ENCODE measurements at regions not wholly inside any gene's neighbourhood (a gene's known extent, or its start where the extent isn't known, plus 50 kb on each side); places are given as distances from the start of the nearest gene placed in this dataset.
"Not testable (repeated sequence)": the region's sequence is repeated elsewhere in the genome, so short reads cannot be mapped to it uniquely, and the experiment has no call there.

DNA sequence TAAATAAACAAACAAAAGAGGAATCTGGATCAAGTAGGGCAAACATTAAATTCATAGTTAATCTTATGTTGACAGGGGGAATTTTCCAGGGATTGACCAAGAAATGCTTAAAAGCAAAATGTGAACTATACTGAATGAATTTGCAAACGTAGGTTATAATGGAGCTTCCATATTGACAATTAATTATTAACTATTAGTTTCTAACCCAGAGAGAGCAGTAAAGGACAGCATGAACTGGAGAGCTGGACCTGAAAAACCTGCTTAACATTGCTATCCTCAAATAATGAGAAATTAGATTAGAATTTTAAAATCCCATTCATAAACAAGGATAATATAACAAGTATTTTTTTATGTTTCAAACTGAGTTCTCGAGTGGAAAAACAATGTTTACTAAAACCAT is 1089.6 kb downstream of the DNAJB9 start:
- DNase-seq, result no peak

DNA sequence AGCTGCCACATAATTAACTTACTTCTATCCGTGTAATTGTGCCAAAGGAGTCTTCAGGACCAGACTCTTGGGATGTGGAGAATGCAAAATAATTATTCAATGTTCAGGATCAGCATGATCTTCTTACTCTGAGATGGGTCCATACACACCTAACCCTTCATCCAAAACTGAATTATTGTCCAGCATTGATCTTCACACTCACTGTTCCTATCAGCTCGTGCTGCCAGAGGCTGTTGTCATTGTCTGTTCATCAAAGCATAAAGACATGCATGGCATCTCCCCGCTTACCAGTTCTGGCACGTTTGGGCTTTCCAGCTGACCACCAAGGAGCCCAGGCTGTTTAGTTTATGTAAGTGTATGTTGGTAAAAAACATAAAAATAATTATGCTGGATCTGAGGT is 1090.7 kb downstream of the DNAJB9 start:
- DNase-seq, result no peak

DNA sequence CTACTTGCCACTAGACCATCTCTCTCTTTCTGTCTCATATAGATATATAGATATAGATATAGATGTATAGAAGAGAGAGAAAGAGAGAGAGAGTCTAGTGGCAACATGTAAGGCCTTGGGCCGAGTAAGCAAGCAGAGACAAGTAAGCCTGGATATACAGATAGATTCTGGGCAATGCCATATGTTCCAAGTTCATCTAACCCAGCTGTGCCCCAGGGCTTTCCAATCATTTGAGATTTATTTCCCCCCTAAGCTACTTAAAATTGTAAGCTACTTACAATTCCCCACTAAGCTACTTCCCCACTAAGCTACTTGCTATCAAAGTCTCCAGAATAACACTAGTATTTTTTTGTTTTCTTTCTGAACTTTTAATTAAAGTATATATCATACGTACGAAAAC is 1094.1 kb downstream of the DNAJB9 start:
- DNase-seq, result no peak

DNA sequence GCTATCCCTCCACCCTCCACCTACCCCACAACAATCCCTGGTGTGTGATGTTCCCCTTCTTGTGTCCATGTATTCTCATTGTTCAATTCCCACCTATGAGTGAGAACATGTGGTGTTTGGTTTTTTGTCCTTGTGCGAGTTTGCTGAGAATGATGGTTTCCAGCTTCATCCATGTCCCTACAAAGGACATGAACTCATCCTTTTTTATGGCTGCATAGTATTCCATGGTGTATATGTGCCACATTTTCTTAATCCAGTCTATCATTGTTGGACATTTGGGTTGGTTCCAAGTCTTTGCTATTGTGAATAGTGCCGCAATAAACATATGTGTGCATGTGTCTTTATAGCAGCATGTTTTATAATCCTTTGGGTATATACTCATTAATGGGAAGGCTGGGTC is 1117.6 kb downstream of the DNAJB9 start:
- not testable (repeated sequence) for DNase-seq

DNA sequence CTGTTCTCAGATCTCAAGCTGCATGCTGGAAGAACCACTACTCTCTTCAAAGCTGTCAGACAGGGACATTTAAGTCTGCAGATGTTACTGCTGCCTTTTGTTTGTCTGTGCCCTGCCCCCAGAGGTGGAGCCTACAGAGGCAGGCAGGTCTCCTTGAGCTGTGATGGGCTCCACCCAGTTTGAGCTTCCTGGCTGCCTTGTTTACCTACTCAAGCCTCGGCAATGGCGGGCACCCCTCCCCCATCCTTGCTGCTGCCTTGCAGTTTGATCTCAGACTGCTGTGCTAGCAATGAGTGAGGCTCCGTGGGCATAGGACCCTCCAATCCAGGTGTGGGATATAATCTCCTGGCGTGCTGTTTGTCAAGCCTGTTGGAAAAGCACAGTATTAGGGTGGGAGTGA is 1122.9 kb downstream of the DNAJB9 start:
- DNase-seq, result not testable (repeated sequence)

DNA sequence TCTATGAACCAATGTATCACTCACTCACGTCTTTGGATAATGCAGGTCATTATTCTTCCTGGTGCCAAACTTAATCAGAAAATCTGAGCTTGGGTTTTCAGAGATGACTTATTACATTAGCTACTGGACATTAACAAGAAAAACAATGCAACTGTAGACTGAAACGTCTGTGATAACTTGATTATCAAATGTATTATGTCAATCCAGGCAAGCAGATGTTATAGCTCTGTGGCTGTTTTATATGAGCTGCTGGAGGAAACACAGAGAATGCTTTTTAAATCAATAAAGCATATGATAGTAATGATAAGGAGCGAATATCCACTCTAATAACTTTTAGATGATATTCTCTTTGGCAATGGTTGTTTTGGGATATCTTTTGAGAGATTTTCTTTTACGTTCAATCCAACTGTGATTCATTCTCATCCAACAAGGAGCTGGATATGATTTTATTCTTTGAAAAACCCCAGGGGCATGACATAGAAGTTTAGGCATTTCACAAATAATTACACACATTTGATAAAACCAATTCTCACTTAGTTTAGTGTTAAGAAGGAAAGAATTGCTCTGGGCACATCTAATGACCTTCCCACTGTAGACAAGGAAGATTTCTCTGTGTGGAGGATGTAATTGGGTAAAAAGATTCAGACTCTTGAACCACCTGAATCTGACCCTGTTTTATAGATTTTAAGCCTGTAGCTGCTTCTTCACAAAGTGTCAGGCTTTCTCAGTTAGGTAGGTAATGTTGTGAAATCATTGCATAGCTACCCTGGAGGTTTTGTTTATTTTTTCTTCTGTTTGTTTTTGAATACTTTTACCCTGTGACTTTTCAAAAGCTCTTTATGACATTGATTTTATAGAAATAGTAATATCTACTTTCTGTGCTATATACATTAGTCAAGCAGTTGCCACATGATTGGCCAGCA is 1124.7 kb downstream of the DNAJB9 start:
- no peak for DNase-seq

DNA sequence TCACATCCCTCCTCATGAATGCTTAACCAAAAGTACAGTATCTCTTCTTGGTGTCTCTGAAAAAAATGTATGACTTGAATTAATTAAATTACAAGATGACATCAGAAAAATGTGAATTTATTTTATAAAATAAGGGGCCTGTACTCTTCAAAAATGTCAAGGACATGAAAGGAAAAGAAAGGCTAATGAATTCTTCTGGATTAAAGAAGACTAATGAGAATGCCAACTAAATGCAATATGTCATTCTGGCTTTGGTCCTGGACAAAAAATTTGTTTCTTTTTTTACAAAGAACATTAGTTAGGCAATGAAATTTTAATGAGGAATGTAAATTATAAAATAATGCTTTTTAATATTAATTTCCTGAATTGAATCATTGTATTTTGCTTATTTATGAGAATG is 1125.7 kb downstream of the DNAJB9 start:
- no peak for DNase-seq

DNA sequence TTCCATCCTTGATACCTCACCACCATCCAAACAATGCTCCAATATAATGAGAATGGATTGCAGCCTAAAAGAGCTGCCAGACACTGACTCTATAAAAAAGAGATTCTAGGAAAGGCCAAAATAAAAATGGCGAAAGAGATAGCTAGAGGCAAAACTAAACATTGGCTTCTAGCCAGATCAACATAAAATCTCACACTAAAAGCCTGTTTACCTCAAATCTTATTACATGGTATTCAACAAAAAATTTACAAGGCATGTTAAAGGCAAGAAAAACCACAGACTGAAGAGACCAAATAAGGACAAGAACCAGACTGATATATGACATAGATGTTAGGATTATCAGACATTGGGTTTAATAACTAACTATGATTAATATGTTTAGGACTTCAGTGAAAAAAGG is 1127.0 kb downstream of the DNAJB9 start:
- no peak for DNase-seq

DNA sequence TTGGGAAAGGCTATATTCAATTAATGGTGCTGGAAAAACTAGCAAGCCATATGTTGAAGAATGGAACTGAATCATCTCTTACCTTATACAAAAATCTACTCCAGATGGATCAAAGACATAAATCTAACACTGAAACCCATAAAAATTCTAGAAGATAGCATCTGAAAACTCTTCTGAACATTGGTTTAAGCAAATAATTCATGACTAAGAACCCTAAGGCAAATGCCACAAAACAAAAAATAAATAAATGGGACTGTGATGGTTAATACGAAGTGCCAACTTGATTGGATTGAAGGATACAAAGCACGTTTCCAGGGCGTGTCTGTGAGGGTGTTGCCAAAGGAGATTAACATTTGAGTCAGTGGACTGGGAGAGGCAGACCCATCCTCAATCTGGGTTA is 1130.0 kb downstream of the DNAJB9 start:
- no peak for DNase-seq

DNA sequence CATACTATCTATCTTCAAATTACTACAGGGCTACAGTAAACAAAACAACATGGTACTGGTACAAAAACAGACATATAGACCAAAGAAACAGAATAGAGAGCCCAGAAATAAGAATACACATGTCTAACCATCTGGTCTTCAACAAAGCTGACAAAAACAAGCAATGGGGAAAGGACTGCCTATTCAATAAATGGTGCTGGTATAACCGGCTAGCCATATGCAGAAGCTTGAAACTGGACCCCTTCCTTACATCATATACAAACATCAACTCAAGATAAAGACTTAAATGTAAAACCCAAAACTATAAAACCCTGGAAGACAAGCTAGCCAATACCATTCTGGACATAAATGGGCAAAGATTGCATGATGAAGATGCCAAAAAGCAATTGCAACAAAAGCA is 1143.7 kb downstream of the DNAJB9 start:
- DNase-seq, result no peak

DNA sequence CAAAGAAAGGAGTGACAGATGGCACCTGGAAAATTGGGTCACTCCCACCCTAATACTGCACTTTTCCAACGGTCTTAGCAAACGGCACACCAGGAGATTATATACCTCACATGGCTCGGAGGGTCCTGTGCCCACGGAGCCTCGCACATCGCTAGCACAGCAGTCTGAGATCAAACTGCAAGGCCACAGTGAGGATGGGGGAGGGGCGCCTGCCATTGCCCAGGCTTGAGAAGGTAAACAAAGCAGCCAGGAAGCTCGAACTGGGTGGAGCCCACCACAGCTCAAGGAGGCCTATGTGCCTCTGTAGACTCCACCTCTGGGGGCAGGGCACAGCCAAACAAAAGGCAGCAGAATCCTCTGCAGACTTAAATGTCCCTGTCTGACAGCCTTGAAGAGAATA is 1149.7 kb downstream of the DNAJB9 start:
- DNase-seq, result not testable (repeated sequence)

DNA sequence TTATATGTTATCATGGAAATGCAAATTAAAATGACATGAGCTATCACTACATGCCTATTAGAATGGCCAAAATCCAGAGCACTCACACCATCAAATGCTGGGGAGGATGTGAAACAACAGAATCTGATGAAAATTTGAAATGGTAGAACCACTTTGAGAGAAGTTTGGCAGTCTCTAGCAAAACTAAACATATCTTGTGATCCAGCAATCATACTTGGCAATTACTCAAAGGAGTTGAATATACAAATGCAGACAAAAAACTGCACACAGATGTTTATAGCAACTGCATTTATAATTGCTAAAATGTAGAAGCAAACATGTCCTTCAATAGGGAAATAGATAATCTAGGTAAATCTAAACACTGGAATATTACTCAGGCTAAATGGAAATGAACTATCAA is 1164.9 kb downstream of the DNAJB9 start:
- no peak for DNase-seq

DNA sequence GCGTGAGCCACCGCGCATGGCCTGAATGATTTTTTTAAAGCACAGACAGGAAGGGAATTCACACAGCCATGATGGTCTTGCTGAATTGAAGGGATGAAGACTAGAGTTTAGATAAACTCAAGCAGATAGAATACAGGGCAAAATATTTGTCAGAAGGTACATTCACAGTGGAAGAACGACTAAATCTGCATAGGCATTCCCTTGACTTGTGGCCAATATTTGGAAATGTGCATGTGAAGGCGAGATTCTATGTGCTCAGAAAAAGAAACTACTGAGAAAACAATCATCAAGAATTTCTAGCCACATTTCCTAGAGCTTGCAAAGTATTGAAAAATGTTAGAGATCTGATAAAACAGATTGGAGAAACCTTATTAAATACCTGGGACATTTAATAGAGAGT is 1166.2 kb downstream of the DNAJB9 start:
- no peak for DNase-seq

DNA sequence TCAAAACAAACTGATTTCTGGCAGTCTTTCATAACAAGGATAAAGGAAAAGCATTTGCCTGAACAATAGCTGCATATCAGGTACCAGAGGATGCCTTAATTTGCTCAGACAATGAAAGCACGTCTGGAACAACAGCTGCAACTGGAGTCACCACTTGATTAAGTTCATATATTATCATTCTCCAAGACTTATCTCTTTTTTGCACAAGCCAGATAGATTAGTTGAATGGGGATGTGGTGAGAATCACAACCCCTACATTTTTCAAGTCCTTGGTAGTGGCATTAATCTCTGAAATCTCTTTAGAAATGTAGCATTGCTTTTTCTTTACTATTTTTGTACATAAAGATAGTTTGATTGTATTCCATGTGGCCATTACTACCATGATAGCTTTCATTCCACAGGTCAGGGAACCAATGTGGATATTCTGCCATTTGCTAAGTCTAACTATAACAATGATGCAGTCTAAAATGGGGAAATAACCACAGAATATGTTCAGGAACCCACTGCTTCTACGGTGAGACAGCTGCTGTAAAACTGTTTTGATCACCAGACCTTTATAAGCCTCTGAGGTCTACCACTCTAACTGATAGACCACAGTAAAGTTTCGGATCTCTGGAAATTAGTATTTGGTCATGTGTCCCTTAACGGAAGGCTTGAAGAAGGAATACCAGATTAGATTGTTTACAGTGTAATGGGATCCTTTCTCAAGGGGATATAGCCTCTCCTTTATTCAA is 1176.2 kb downstream of the DNAJB9 start:
- no peak for DNase-seq

DNA sequence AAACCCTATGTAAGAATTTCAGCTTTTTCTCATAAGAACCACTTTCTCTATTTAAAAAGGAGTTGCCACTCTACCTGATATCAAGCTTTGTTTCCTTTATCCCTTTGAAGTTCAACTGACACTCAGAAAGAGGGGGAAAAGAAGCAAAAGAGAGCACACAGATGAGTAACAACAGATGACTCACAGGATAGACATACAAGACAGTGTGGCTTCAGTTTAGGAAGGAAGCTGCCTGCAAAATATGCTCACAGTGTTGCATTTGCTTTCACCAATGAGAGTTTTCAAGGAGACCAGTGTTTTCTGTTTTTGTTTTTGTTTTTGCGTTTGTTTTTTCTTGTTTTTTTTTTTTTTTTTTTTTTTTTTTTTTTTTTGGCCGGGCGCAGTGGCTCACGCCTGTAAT is 1181.6 kb downstream of the DNAJB9 start:
- DNase-seq, result peak; percentile 46

DNA sequence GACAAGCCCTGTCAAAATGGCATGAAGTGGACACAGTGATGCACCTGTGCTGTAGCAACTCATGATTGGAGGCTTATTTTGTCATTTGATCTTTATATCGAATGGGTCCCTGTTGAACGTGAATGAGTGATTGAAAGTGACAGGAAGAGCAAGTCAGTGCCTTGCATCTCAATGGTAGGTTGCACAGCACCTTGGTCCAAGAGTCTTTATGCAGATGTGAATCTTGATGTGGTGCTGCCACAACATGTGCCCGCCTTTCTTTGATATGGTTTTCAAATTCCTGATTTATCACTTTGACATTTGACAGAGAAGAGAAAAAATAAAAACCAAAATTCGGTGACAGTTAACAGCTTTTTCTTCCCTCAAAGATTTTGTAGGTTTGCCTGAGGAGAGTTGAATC is 1182.4 kb downstream of the DNAJB9 start:
- no peak for DNase-seq

DNA sequence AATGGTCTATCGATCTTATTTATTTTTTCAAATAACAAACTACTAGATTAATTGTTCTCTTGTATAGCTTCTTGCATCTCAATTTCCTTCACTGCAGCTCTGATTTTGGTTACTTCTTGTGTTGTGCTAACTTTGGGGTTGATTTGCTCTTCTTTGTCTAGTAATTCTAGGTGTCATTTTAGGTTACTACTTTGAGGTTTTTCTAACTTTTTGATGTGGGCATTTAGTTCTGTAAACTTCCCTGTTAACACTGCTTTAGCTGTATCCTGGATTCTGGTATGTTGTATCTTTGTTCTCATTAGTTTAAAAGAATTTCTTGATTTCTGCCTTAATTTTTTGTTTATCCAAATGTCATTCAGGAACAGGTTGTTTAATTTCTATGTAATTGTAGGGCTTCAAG is 1188.0 kb downstream of the DNAJB9 start:
- no peak for DNase-seq

DNA sequence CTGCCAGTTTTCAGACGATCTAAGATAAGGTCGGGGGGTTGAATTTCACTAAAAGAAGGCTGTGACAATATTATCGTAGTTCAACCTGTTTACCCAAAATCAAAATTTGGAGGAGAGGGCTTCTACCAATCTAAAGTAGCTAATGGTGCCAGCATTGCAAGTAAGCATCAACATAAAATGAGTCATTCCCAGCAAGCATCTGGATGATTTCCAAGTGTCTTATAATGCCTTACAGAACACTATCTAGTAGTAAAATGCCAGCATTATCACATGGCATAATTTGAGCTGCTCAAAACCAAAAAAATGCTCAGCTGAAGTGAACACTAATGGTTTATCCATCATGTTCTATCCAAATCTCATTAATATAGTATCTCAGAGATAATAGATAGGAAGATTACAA is 1193.9 kb downstream of the DNAJB9 start:
- no peak for DNase-seq

DNA sequence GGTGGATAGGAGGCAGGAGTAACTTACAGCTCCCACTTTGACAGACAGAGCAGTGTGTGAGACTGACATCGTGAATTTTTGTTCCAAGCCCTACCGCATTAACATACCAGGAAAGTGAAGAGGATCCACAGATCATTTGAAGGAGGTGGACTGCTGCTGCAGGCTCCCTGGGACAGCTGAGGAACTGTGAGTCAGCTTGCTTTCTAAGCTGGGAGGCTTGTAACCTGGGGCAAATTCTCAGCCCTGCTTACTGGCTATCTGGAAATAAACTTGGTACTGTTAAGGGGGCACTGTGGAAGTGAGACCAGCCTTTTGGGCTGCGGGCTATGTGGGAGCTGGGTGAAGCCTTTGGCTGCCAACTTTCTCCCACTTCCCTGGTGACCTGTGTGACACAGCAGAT is 1202.5 kb downstream of the DNAJB9 start:
- no peak for DNase-seq

DNA sequence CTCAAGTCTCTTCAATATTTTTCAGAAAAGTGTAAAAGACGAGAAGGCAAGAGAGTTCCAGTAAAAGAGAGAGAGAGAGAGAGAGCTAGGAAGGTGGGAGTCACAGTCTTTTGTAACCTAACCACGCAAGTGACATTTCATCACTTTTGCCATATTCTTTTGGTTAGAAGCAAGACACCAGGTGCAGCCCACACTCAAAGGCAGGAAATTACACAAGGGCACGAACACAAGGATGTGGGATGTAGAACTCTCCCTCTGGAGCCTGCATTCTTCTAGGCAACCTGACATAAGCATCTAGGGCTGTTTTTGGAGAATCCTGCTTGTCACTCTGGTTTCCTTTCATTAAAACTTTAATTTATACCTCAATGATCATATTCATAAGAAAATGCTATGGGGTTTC is 1213.1 kb downstream of the DNAJB9 start:
- no peak for DNase-seq

DNA sequence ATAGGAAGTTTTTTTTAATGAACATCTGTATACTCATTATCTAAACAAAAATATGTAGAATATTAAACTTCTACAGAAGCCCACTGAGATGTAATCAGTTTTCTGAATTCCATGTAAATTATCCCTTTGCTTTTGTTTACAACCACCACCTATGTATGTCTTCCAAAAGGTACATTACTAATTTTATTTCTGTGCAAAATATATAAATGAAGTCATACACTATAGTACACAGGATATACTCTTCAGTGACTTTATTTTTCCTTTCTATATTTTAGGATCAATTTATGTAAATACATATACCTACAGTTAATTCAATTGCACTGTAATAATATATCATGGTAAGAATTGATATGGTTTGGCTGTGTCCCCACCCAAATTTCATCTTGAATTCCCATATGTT is 1236.9 kb downstream of the DNAJB9 start:
- no peak for DNase-seq

DNA sequence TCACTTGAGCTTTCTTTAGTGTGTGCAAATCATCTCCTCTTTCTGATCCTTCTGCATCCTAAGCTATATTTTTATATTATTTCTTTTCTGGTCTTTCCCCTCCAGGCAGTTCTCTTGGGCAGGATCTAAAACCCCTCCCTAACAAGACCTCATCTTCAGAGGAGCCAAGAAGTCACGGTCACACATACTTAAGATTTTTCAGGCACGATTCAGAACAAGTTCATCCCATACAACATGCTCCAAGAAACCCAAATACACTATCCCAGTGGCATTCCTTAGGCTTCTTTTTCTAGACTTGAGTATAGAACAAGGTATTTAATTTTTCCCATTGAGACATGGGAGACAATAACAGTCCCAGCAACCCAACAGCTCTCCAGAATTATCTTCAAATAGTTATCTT is 1251.5 kb downstream of the DNAJB9 start:
- peak; percentile 15 for DNase-seq

DNA sequence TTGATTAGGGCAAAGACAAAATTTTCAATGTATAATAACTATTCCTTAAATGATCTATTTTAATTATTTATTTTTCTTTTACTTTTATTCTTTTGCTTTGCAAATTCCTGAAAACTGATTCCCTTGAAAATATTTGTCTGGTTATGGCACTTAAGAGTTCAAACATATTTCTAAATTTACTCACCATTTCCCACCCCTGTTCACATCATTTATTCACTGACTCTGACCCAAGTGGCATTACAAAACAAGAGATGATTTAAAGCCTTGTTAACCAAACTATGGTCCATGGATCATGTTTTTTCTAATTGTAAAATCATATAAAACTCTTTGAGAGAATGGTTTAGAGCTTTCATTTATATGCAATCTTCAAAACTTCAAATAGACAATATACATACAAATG is 1256.1 kb upstream of the LRRN3 start:
- DNase-seq, result no peak

DNA sequence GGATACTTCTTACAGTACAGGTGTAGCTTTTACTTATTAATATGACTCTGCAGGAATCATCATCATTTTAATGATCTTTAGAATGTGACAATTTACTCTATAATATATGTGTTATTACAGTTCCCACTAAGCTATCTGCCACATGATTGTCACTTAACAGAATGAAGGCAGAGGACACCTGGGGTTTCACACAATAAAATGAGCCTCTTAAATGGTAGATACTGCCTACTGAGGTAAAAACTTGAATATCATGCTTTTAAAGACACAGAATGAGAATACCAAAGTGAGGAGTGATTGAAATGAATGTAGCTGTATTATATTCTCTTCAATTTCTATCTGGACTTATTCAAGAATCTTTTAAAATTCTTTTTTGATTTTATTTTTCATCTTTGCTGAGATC is 1255.3 kb upstream of the LRRN3 start:
- no peak for DNase-seq
